Type B pancreatic cell (in vitro differentiated cells): ENCODE measurements at regions not wholly inside any gene's neighbourhood (a gene's known extent, or its start where the extent isn't known, plus 50 kb on each side); places are given as distances from the start of the nearest gene placed in this dataset.

Experiments used
- DNase-seq: peaks from one replicate; pipeline ENCODE4 v3.0.0; 2021; ENCODE audit warnings: mixed read lengths; ENCODE audit not compliant: unreplicated experiment; ENCODE audit errors: extremely low spot score
- H3K27ac Mint-ChIP-seq: 2 replicates; pipeline ENCODE4 v1.8.0; 2021; ENCODE audit warnings: mild to moderate bottlenecking, mixed read lengths
- H3K27me3 Mint-ChIP-seq: 2 replicates; pipeline ENCODE4 v1.8.0; 2021; ENCODE audit warnings: mixed read lengths
- H3K36me3 Mint-ChIP-seq: 2 replicates; pipeline ENCODE4 v1.8.0; 2021; ENCODE audit warnings: mixed read lengths
- H3K4me1 Mint-ChIP-seq: one replicate; pipeline ENCODE4 v1.8.0; 2021; ENCODE audit warnings: mixed read lengths; ENCODE audit not compliant: unreplicated experiment
- H3K4me3 Mint-ChIP-seq: 2 replicates; pipeline ENCODE4 v1.8.0; 2021; ENCODE audit warnings: mild to moderate bottlenecking, mixed read lengths
- H3K9me3 Mint-ChIP-seq: 2 replicates; pipeline ENCODE4 v1.8.0; 2021; ENCODE audit warnings: mixed read lengths
- TF ChIP-seq, protein P1 (sequence below): fragments of 200-600 bp; sonication (generic); conservative IDR thresholded peaks from 2 replicates; pipeline ENCODE4 v1.5.0; 2021; ENCODE audit warnings: antibody characterized with exemption, mild to moderate bottlenecking

DNA sequence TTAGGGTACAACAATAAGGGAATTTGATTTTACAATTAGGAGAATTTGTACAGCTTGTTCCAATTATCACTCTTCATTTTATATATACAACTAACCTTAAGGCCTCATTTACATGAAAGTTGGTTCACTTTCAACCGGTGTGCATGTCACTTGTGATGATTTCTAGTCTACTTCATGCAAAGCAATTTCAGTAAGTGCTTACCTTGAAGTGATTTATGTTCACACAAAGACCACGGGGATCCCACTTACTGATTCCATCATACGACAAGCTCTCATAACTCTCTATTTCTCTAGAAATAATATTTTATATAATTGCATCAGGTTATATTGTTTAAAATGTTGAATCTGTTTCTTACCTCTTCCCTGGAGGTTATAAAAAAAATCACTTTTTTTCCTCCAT, 100.3 kb upstream of the CHODL start:
- H3K27me3 Mint-ChIP-seq: no peaks in the 10 kb centered on the region
- H3K4me1 Mint-ChIP-seq: peaks cover 12% of the 10 kb centered on the region
- H3K9me3 Mint-ChIP-seq: no peaks in the 10 kb centered on the region
- no peak for DNase-seq
- no peaks in the 10 kb centered on the region for H3K36me3 Mint-ChIP-seq
- TF ChIP-seq, protein P1, sequence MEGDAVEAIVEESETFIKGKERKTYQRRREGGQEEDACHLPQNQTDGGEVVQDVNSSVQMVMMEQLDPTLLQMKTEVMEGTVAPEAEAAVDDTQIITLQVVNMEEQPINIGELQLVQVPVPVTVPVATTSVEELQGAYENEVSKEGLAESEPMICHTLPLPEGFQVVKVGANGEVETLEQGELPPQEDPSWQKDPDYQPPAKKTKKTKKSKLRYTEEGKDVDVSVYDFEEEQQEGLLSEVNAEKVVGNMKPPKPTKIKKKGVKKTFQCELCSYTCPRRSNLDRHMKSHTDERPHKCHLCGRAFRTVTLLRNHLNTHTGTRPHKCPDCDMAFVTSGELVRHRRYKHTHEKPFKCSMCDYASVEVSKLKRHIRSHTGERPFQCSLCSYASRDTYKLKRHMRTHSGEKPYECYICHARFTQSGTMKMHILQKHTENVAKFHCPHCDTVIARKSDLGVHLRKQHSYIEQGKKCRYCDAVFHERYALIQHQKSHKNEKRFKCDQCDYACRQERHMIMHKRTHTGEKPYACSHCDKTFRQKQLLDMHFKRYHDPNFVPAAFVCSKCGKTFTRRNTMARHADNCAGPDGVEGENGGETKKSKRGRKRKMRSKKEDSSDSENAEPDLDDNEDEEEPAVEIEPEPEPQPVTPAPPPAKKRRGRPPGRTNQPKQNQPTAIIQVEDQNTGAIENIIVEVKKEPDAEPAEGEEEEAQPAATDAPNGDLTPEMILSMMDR: no peak
- H3K27ac Mint-ChIP-seq: no peak overlapping the region
- H3K4me3 Mint-ChIP-seq: no peak overlapping the region

DNA sequence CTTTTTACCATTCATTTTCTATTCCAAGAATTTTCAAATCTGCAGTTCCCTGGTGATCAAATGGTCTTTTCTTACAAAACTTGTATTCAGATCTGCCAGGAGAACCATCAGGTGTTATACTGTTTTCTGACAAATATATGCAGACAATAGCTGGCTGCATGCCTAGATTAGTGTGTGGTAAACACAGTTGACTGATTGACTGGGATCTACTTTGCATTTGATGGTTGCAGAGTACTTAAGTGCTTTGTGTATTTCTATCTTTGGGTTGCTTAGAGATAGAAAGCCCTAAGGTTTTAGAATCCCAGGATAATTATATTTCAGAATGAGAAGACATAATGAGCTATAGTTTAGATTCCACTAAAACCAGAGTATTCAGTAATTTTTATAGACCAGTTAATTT, 102.0 kb upstream of the CHODL start:
- no peak for DNase-seq
- no peak overlapping the region for H3K27ac Mint-ChIP-seq
- H3K36me3 Mint-ChIP-seq: no peaks in the 10 kb centered on the region
- TF ChIP-seq, protein P1: no peak
- H3K27me3 Mint-ChIP-seq: no peaks in the 10 kb centered on the region
- peaks cover 9% of the 10 kb centered on the region for H3K4me1 Mint-ChIP-seq
- H3K9me3 Mint-ChIP-seq: no peaks in the 10 kb centered on the region
- no peak overlapping the region for H3K4me3 Mint-ChIP-seq

DNA sequence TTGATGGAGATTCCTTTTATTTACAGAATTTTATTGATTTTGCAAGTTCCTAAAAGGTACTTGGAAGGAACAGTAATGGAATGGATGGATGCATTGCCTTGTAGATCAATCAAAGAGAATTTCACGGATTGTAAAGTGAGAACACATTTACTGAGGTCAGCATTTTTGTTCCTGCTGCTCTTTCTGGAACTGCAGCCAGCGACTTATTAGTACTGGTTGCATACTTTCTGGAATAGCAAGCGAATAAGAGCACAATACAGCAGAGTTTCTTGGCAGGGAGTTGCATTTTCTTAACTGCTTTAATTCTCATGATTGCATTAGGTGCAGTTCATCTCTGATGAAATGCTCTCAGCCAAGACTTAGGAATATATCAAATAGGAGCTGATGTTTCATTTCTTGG, 106.1 kb upstream of the CHODL start:
- DNase-seq: no peak
- TF ChIP-seq, protein P1: no peak
- H3K27ac Mint-ChIP-seq: no peak overlapping the region
- no peaks in the 10 kb centered on the region for H3K4me1 Mint-ChIP-seq
- H3K36me3 Mint-ChIP-seq: no peaks in the 10 kb centered on the region
- no peaks in the 10 kb centered on the region for H3K9me3 Mint-ChIP-seq
- no peaks in the 10 kb centered on the region for H3K27me3 Mint-ChIP-seq
- no peak overlapping the region for H3K4me3 Mint-ChIP-seq

- Mint-ChIP-seq H3K36me3 (no peaks in the 10 kb centered on the region), H3K27ac (no peak overlapping the region), H3K9me3 (no peaks in the 10 kb centered on the region), H3K4me3 (no peak overlapping the region), H3K4me1 (no peaks in the 10 kb centered on the region), H3K27me3 (no peaks in the 10 kb centered on the region)
- TF ChIP-seq, protein P1: no peak
- DNase-seq: no peak
These were observed 115.1 kb upstream of the CHODL start for GRCh38 chr21:18129526-18129925.

DNA sequence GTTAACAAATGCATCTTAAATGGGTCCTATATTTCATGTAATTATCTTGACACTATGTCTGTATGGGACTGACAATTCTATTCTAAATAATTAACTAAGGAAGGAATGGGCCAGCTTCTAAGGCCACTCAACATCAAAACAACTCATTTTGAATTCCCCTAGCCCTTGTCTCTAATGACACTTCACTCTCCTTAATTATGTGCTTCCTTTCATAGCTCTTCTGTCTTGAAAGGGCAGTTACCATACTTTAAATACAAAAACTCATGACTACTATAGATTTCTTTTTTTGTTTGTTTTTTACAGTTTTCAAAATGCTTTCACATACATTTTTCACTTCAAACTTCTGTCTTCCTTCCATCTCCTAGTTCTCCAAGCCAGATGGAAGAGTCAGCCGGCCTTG, 126.1 kb upstream of the CHODL start:
- Mint-ChIP-seq H3K27ac (no peak overlapping the region), H3K36me3 (no peaks in the 10 kb centered on the region), H3K9me3 (no peaks in the 10 kb centered on the region), H3K4me1 (peaks cover 4% of the 10 kb centered on the region), H3K27me3 (no peaks in the 10 kb centered on the region), H3K4me3 (no peak overlapping the region)
- DNase-seq: no peak
- TF ChIP-seq, protein P1: no peak

DNA sequence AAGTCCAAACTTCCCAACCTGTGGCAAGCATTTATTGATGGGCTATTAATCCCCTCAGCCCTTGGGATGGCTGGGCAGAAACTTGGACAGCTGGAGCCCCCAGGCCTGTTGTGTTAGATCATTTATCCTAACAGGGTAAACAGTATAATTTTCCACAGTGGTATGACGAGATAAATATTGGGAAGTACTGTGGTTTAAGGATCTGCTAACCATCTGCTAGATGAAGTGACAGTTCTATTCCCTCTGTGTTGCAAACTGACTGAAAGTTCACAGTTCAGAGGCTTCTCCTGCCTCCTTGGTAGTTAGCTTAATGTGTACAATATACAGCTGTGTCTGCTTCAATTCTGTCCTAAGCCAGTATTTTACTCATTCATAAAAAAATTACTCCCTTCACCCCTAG, 127.5 kb upstream of the CHODL start:
- TF ChIP-seq, protein P1: no peak
- no peaks in the 10 kb centered on the region for H3K36me3 Mint-ChIP-seq
- H3K4me3 Mint-ChIP-seq: no peak overlapping the region
- DNase-seq: no peak
- peaks cover 4% of the 10 kb centered on the region for H3K4me1 Mint-ChIP-seq
- H3K27ac Mint-ChIP-seq: no peak overlapping the region
- H3K9me3 Mint-ChIP-seq: no peaks in the 10 kb centered on the region
- no peaks in the 10 kb centered on the region for H3K27me3 Mint-ChIP-seq
